ENCODE measurements at regions not wholly inside any gene's neighbourhood (a gene's known extent, or its start where the extent isn't known, plus 50 kb on each side); places are given as distances from the start of the nearest gene placed in this dataset.

DNA sequence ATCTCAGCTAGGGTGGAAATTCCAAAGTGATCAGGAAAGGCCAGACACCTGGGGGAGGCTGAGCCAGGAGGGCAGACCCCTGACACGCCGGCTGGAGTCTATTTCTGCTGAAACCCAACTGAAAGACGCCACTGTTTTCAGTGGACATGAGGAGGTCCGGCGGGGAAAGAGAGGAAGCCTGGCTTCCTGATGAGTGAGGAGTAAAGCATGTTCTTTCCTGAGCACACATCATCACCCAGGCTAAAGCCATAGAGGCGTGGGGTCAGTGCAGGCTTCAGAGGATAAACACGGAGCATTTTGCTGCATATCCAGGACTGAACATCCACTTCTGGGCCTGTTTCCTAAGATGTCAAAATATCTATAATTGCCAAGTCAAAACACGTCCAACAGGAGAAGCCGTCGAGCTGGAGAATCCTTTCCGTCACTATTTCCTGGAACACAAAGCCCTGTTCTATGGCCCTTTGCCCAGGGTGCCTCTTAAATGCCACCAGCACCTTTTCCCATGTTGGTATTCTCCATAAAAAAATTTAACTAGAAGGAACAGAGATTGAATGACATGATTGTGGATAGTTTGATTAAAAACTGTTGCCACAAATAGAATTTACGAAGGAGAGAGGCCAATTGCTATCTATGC, 597.9 kb upstream of the ADAMTS16 start:
- Histone ChIP-seq H3K23me2 (ENCODE audit: insufficient read length, low read depth, low read length, poor library complexity, severe bottlenecking) (no peaks in the 10 kb centered on the region), H2AFZ (ENCODE audit: low read length) (no peak overlapping the region), H3K27me3 (ENCODE audit: insufficient read depth, low read length) (no peaks in the 10 kb centered on the region), H2BK20ac (ENCODE audit: low read depth, low read length, poor library complexity, severe bottlenecking) (no peak overlapping the region), H2BK12ac (ENCODE audit: insufficient read length, low read depth, low read length) (no peak overlapping the region), H3K4me1 (ENCODE audit: insufficient read depth, low read length) (peaks cover 5% of the 10 kb centered on the region; the same call in 1 of the 2 replicates), H4K20me1 (ENCODE audit: control insufficient read depth, insufficient read depth, insufficient read length) (no peaks in the 10 kb centered on the region), H3K9me3 (ENCODE audit: control insufficient read depth, low read depth, low read length) (no peaks in the 10 kb centered on the region), H3K18ac (ENCODE audit: insufficient read length, low read depth, low read length) (no peak overlapping the region), H3K4ac (ENCODE audit: low read depth, low read length) (no peak overlapping the region), H3K79me1 (ENCODE audit: insufficient read depth, low read depth, low read length, poor library complexity, severe bottlenecking) (no peaks in the 10 kb centered on the region), H3K14ac (ENCODE audit: insufficient read depth, low read length) (no peak overlapping the region), H3K4me2 (ENCODE audit: insufficient read depth, insufficient read length, low read length) (no peak overlapping the region), H4K91ac (ENCODE audit: insufficient read length, low read depth, low read length) (no peak overlapping the region), H2BK5ac (ENCODE audit: insufficient read length, low read length) (no peak overlapping the region), H3K23ac (ENCODE audit: insufficient read length, low read depth, low read length) (no peak overlapping the region), H2BK120ac (ENCODE audit: low read depth, low read length, poor library complexity, severe bottlenecking) (no peak overlapping the region), H3K79me2 (ENCODE audit: insufficient read depth, low read length) (no peaks in the 10 kb centered on the region), H2AK5ac (ENCODE audit: insufficient read length, low read length) (no peak overlapping the region), H3K27ac (ENCODE audit: insufficient read length, low read depth, low read length) (no peak overlapping the region), H4K8ac (replicated peaks; ENCODE audit: insufficient read length, low read depth, low read length) (no peak overlapping the region), H3K9ac (ENCODE audit: extremely low read depth, insufficient read length, low read length) (no peak overlapping the region), H2BK15ac (ENCODE audit: low read depth, low read length) (no peak overlapping the region), H3K56ac (ENCODE audit: insufficient read length, low read depth, low read length) (no peak overlapping the region), H3T11ph (ENCODE audit: low read length) (no peak overlapping the region), H4K5ac (ENCODE audit: insufficient read length, low read depth, low read length) (no peak overlapping the region)
- no CpG with 5 or more reads among the region's 12 CpGs for WGBS (ENCODE audit: extremely low coverage, insufficient read length, low lambda C conversion rate)
- H3K9me3 Mint-ChIP-seq: no peaks in the 10 kb centered on the region
- H3K4me1 Mint-ChIP-seq: peaks cover 33 to 50% of the 10 kb centered on the region in 2 experiments
- no peak overlapping the region for H3K4me3 Mint-ChIP-seq
- H3K36me3 Mint-ChIP-seq (ENCODE audit: insufficient read depth in 1 of 3, low read depth in 3 of 3): no peaks in the 10 kb centered on the region; a peak in 1 of 7 replicates
- DNase-seq: no peak
- TF ChIP-seq, protein P1, sequence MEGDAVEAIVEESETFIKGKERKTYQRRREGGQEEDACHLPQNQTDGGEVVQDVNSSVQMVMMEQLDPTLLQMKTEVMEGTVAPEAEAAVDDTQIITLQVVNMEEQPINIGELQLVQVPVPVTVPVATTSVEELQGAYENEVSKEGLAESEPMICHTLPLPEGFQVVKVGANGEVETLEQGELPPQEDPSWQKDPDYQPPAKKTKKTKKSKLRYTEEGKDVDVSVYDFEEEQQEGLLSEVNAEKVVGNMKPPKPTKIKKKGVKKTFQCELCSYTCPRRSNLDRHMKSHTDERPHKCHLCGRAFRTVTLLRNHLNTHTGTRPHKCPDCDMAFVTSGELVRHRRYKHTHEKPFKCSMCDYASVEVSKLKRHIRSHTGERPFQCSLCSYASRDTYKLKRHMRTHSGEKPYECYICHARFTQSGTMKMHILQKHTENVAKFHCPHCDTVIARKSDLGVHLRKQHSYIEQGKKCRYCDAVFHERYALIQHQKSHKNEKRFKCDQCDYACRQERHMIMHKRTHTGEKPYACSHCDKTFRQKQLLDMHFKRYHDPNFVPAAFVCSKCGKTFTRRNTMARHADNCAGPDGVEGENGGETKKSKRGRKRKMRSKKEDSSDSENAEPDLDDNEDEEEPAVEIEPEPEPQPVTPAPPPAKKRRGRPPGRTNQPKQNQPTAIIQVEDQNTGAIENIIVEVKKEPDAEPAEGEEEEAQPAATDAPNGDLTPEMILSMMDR (conservative IDR thresholded peaks at IDR 0.05): no peak
- 0 out of 7 replicates have a peak overlapping the region, but pooled peaks of 1 of the 3 experiments have one; percentile 63 for H3K27ac Mint-ChIP-seq
- no peaks in the 10 kb centered on the region; the same call in 1 of the 2 replicates for H3K27me3 Mint-ChIP-seq (ENCODE audit: low read depth)

Data from H9 (cell line).